Left lobe of liver (tissue), 2 donors: ENCODE measurements at regions not wholly inside any gene's neighbourhood (a gene's known extent, or its start where the extent isn't known, plus 50 kb on each side); places are given as distances from the start of the nearest gene placed in this dataset.
"Not testable (repeated sequence)": the region's sequence is repeated elsewhere in the genome, so short reads cannot be mapped to it uniquely, and the experiment has no call there.

Source experiments
- ATAC-seq: fragments of 200-7000 bp; cut with Tn5 transposase; one replicate; pipeline ENCODE4 v1.9.1; 2020; ENCODE audit warnings: mild to moderate bottlenecking, moderate library complexity
- DNase-seq: peaks from one replicate; pipeline ENCODE4 v3.0.0-alpha.2; 2020; ENCODE audit warnings: low spot score
- donor health status: DM: no; HTN: no; CAD: no; lungs with moderate emphysema.
- donor health status: DM: no; HTN: yes; CAD: no.

DNA sequence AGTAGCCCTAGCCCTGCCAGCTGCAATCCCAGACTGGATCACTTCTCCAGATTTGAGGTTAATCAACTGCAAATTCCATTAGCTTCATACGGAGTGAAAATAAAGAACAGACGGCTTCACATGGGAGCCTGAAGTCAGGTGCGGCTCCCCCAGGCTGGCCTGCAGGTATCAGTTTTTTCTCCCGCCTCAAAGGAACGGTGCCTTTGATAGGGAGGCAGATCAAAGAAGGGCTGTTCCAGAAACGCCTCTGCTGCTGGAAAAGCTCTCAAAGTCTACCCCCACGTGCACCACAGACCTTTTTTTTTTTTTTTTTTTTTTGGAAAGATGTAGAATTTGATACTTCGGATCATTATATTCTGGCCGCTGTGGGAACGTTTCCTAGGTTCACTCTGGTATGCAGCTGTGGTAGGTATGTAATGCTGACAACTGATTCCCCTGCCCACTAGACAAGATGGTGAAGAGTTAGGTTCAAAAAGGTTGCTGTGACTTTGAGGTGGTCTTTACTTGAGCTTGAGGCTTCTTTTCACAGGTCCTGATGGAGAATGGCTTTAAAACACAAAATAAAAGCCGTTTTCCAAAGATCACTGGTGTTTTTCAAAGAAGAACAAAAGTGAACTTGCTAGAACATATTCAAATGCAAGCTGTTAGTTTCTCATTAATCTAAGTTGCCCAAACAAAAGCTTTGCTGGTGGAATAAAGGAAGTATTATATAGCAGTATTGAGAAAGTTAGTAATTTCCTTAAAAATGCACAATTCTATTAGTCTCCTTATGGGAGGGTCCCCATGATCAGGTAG, 189.0 kb upstream of the NFIA start:
- no peak for DNase-seq
- ATAC-seq = no peak

GRCh38 chr1:60891765-60892164, 190.6 kb upstream of the NFIA start:
- ATAC-seq = no peak

DNA sequence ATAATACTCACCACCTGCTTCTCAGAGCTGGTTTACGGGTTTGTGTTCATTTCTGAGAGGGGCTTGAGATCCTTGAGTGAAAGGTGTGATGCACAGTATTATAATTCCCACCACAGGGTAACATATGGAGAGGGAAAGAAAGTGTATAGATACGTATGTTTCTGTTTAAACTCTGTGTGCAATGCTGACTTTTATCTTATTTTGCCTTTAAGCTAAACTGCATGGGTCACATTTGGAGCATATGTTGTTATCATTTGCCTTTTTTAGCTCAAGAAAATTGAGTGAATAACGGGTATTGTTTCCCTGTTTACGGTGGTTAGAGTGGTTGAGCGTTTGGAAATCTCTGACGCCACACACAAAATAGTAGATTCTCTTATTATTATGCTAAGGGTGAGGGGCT, 191.1 kb upstream of the NFIA start:
- ATAC-seq = no peak

More at GRCh38 chr1:60891765-60892164, 190.6 kb upstream of the NFIA start:
- no peak for DNase-seq

DNA sequence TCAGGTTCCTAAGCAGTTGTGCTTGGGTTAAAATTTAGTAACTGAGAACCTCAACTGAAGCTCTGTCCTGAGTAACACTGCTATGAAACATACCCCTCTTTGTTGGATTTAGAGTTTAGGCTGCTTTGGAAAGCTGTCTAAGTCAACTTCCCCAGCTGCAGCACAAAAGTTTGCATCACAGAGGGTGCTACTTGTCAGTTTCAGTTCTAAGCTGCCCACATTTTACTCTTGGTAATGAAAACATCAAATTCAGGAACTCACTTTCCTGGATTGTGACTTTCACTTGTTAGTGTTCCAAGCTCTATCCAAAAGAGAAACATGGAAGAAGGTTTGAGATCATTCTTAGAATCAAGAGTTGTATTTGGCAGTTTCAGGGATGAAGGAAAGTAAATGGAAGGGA, 191.7 kb upstream of the NFIA start:
- ATAC-seq = no peak
- DNase-seq = no peak

More for the DNA sequence above, 191.1 kb upstream of the NFIA start:
- DNase-seq = no peak

DNA sequence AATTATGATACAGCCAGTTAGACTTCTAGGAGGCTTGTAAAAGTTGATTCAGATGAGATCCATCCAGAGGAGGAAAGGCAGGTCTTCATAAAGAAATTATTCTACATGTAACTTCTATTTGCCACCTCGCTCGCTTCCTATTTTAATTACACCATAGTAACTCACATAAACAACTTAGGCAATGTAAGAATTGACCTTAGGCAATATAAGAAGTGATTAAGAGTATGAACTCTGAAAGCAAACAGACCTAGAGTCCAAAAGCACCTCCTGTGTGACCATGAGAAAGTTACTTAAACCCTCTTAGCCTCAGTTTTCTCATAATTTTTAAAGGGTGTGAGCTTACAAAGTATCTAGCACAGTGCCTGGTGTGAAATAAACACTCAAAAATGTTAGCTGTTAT, 192.7 kb upstream of the NFIA start:
- DNase-seq = no peak
- no peak for ATAC-seq

DNA sequence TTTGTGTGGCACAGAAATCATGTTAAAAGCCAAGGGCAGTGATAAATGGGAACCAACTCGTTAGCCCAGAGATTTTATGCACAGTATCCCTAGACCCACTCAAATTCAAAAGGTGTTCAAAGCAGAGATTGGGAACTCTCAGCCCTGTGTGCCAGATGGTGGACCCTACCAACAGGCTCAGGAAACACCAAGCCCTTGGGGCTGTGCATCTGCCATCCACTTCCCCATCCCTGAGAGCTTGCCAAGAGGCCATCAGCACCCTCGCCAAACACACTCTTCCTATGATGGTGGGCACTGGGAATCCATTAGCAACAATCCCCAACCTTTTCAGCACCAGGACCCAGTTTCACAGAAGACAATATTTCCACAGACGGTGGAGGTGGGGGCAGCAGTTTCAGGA, 194.2 kb upstream of the NFIA start:
- DNase-seq = no peak
- no peak for ATAC-seq

- DNase-seq (no peak), ATAC-seq (no peak)
Observed at GRCh38 chr1:60886793-60887331, 195.5 kb upstream of the NFIA start.

DNA sequence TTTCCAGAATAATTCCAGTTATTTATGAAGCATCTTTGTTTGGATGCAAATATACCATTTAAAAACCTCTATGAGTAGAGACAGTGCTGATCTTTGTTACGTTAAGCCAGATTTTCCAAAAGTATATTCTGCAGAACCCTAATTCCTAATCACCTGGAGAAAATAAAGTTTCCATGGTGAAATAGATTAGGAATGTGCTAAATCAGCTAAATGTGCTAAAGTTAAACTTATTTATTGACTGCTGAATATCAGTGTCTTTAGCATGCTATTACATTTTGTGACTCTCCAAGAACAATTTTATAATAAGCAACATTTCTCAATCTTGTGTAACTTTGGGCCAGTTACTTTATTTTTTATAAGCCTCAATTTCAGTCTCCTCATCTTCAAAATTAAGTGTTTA, 196.3 kb upstream of the NFIA start:
- DNase-seq (no peak), ATAC-seq (no peak)

GRCh38 chr1:60880202-60880601, 202.2 kb upstream of the NFIA start:
- ATAC-seq (no peak), DNase-seq (no peak)

- DNase-seq (no peak), ATAC-seq (no peak)
Observed at GRCh38 chr1:60878323-60878722, 204.0 kb upstream of the NFIA start.

GRCh38 chr1:60877376-60877775, 205.0 kb upstream of the NFIA start:
- ATAC-seq = no peak
- no peak for DNase-seq

DNA sequence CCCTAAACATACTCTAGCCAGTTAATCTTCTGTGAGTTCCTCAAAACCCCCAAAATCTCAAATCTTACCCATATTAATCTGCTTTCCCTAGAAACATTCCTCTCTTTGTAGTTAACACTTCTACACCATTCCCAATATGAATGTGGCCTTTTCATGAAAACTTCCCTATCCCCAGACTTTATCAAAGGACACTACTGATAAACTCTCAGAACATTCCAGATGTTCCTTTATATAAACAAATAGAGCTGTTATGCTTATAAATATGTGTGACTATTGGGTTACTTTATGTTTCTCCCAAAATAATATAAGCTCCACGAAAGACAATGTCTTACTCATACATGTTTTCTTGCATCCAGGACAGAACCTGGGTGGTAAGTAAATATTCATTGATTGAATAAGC, 205.4 kb upstream of the NFIA start:
- ATAC-seq (no peak), DNase-seq (no peak)

DNA sequence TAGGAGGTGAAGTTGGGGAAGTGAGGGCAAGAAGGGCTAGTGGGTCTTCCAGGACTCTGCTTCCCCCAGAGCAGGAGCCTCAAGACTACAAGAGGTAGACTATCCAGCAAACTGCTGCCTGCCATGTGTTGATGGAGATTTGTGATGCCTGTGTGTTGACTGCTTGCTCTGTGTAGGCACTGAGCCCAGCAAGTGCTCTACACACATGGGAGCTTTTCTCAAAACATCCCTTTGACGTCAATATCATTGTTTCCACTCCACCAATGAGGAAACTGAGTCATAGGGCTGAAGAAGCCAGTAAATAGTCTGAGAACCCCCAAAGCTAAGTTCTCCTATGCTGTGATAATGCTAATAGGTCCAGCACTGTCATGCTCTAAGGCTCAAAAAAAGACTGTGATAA, 207.2 kb upstream of the NFIA start:
- ATAC-seq (no peak), DNase-seq (no peak)

DNA sequence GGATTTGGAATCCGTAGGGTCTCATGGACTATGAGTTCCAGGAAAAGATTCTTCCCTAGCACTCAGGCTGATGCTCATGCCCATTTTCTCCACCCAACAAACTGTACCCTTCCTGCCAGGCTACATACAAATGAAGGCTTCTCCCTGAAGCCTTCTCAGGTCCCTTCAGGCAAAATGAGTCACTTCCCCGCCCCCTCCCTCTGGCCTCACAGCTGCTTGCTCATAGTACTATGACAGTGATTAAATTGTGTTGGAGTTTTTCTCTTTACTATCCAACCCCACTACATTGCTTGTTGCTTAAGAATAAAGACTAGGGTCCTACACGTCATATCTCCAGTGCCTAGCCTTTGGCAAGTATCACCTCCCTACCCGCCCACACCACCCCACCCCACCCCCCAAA, 207.6 kb upstream of the NFIA start:
- ATAC-seq (no peak), DNase-seq (no peak)

- DNase-seq, ATAC-seq: not testable (repeated sequence)
Observed at GRCh38 chr1:60873396-60873795, 209.0 kb upstream of the NFIA start.

DNA sequence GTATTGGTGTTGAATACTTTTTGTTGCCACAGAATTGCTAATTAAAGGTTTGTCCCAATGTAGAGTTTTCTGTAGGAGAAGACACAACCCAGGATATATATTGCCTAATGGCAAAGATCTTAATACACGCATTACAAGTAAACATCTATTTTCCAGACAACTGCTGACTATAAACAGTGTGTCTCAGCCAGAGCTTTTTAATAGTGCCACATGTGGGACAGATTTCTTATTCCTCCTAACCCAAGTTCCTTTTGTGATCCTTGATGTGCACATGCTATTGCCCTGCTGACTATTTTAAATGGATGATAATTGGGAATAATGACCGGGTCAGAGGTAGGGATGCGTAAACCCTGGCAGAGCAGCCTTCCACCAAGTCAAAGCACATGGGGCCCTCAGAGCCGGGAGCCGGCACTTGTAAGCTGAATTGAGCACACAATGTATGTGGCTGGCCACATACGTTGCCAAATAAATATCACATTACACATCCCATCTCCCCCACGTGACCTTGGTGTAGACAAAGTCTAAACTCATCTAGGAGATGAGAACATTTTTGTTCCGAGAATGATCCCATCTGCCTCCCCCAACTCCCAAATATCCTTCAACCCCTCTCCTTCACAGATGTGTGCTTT, 209.8 kb upstream of the NFIA start:
- ATAC-seq = no peak
- DNase-seq = no peak

DNA sequence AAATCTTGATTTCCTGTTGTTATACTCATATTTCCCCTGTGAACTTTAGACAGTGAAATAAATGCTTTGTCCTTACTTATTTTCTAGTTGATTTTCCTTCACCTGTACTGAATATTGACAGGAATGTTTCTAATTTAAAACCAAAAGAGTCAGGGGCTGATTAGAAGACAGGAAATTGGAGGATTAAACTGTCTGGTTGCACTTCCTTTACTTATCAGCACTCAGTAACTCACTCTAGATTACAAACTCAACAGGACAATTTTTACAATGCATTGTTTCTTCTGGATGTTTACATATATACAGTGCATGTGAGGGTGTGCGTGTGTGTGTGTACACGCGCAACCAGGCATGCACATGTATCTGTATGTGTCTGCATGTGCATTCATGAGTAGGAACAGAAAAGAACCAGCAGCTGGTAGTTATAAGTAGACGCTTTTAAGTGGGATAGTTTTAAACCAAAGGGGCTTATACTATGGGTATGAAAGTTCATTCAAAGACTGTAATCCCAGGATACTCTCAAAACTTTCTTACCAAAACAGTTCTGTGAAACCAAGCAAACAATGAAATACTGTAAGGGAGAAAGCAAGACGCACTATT, 212.0 kb upstream of the NFIA start:
- no peak for DNase-seq

DNA sequence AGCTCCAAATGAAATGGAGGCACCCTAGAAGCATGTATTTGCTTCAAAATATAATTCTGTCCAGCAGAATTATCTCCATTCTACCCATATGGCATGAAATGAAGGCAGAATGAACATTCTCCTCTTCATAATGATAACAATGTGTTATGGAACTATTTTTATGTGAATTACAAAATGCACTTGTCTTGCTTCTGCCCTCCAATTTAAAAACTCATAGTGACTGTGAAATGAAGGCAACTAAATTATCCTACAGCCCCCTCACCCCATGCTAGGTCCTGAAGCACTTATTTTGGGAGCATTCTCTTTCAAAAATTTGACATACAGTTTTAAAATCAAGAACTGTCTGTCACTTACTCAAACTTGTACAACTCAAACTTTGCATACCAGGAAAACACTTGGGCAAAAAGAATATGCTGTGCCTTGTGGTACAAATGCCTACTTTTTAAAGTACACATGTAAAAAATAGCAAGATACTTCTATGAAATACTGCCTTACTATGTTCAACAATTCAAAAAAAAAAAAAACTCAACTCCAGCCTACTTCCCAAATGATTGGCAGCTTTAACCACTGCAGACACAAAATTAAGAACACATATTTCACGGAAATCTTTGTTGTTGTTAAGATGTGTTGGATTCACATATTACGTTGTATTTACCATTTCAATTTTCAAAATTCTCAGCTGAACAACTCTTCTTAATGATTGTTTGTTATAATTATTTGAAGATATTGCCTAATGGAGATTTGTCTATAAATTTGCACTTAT, 213.3 kb upstream of the NFIA start:
- ATAC-seq = no peak

More for the DNA sequence above, 212.0 kb upstream of the NFIA start:
- no peak for ATAC-seq

GRCh38 chr1:60867782-60868181, 214.6 kb upstream of the NFIA start:
- DNase-seq = no peak
- ATAC-seq = no peak

More for the DNA sequence above, 213.3 kb upstream of the NFIA start:
- DNase-seq = no peak

DNA sequence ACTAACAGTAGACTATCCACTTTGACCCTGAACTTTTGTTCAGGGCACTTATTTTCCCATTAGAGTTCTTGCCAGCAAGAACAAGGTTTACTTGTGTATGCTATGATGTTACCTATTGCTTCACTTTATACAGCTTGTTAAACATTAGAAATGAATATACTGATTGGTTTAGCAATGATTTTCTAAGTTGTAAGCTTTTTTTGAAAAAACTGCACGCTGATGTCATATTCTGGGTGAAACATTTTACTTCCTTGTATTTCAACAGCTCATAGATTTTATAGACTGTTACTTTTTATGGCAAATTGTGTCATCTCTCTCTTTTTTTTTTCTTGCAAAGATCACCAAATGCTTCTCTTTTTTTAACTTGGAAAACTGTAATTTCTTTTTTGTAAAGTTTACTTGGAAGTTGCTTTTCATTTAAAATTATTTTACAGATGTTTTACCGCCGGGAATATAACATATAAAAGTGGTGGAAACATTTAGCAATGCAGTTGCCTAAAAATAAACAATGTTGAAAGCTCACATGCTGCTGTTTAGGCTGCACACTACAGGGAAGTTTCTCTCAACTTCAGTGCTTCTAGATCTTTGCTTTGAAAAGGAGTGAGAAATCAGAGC, 215.3 kb upstream of the NFIA start:
- DNase-seq (no peak), ATAC-seq (peak; percentile 88)
